Hematopoietic multipotent progenitor cell (in vitro differentiated cells): ENCODE measurements at regions not wholly inside any gene's neighbourhood (a gene's known extent, or its start where the extent isn't known, plus 50 kb on each side); places are given as distances from the start of the nearest gene placed in this dataset.
A peak's percentile ranks its signal among the peaks of the same experiment; 100 is the strongest.

Experiments
- DNase-seq, 3 donors: peaks; one replicate each; pipeline ENCODE4 v3.0.0-alpha.2; 2011 to 2015; ENCODE audit warnings: low read depth in 2 of 3, low spot score in 2 of 3

DNA sequence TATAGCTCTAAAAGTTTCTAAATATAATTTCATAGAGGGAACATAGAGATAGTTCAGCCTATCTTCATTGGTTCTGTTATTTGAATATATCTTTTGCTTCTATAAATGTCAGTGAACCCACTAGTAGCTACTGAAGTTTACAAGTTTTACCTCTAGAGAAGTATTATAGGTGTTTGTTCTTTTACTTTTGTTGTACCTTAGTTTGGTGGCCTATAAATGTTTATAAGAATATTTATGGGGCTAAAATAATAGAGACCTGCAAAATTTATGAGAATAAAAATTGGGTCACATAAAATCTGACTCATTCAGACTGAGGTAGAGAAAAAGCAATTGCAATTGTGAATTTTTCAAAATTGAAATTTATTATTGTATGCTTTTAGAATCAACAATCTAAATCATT, 162.6 kb downstream of the SERPINI1 start:
- no peak for DNase-seq

DNA sequence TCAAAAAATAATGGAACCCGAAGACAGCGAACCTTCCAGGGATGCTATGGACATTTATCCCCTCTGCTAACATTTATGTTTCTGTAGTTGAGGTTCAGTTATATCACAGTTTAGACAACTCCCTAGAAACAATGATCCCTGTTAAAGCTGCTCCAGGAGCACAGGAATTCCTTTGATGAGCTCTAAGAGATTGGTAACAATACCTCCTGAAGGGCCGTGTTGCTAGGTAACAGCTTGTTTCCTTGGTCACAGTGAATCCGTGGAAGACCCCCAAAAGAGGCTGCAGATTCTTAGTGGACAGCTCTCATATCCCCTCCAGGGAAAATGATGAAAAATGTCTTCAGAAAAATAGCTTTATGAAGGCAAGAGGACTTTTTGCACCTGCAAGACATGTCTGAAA, 160.2 kb downstream of the SERPINI1 start:
- DNase-seq = no peak

DNA sequence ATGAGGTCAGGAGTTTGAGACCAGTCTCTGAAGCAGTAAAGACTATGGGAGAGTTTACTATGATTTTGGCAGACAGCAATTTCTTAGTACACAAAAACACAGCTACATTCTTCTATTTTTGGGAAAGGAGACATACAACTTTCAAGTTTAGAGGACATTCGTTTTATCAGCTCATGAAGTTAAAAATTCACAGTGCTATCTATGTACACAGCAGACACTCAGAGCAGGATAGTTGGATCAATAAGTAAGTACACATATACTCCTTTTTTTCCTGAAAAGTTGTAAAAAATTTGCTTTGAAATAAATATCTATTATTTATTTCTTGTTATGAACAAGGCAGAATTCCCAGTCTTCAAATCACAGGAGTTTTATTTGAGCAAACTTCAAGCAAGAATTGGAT, 159.7 kb downstream of the SERPINI1 start:
- no peak for DNase-seq

DNA sequence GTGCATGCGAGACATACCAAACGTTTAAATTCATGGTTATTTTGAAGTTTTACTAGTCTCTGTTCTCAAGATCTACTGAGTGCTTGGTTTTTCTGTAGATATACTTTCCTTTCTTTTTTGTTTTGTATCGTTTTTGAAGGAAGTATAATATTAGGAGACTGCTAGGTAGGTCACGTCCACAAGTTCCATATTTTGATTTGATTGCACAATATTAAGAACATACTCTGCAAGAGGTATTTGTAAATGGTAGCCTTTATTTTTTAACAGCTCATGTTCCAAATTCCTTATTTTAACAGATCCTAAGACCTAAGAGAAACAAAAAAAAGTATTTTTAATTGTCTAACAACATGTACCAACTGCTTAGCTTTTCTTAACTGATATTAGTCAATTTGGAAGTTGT, 156.7 kb downstream of the SERPINI1 start:
- DNase-seq = no peak

DNA sequence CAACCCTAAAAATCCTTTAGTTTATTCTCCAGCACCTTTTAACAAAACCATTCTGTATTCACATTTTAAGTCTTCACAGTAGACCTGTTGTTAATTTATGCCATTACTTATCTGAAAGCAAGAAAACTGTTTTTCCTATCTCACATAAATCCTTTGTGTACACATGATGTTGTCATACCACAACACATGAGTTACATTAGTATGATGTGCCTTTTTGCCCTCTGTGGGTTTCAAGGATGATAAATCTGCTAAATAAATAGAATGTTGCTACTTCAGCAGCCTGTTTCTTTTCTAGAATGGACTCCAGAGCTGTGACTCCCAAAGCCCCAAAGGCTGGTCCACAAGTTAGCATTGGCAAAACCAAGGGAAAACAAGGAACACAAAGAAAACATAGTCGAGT, 151.6 kb downstream of the SERPINI1 start:
- DNase-seq = no peak

DNA sequence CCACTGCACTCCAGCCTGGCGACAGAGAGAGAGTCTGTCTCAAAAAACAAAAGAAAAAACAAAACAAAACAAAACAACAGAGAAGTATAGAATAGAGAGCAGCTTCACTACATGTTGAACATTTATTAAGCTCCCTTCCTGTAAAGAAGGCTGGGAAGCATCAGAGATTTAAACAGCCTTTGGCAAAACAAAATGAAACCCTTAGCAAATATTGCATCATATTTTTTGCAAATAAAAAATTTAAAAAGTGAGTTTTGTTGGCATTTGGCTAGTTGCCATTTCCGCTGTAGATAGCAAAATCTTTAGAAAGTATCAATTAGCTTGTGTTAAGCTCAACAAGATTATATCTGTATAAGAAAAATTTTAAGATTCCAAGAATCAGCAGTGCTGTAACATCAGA, 151.2 kb downstream of the SERPINI1 start:
- no peak for DNase-seq

DNA sequence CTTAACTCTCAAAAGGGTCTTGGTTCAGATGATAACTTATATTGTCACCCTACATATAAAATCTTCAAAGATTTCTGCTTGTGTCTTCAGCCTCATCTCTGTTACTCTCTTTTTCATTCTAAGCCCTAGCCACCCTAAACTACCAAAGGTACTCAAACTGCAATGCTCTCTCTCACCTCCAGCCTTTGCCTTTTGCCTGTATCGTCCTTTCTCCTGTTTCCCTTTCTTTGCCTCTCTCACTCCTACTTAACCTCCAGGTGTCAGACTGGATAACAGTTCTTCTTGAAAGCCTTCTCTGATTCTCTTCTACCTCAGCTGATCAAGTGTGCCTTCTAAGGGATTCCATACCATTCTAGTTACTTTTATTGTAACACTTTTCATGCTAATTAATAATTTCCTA, 149.8 kb downstream of the SERPINI1 start:
- DNase-seq = no peak

DNA sequence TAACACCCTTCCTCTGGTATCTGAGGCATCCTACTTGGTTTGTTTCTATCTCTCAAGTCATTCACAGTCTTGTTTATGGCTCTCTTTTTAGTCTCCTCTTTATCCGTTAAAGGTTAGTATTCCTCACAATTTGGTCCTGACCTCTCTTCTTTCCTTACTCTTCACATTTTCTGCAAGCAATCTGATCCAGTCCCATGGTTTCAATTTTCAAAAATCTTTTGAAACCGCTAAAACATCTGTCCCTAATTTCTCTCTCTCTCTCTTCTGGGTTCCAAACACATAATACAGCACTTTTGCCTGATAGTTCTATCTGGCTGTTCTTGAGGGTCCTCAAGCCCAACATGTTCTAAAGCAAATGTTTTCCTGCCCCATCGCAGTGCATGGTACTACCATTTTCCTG, 149.0 kb downstream of the SERPINI1 start:
- no peak for DNase-seq

DNA sequence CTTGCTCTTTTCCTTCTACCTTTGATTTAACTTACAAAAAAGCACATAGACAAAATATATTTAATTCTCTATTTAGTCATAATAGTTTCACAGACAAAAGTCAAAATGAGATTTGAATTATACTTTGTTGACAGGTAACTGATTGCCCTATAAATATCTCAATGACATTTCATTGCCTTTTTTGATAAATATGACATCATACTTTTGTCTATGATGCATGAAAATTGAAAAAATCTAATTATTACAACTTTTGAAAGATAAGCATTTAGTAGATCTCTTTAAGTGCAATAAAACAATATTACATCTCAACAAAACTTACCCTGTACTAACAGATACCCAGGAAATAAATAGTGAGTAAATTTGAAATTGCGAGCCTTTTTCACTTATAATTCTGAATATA, 147.9 kb downstream of the SERPINI1 start:
- DNase-seq = no peak

DNA sequence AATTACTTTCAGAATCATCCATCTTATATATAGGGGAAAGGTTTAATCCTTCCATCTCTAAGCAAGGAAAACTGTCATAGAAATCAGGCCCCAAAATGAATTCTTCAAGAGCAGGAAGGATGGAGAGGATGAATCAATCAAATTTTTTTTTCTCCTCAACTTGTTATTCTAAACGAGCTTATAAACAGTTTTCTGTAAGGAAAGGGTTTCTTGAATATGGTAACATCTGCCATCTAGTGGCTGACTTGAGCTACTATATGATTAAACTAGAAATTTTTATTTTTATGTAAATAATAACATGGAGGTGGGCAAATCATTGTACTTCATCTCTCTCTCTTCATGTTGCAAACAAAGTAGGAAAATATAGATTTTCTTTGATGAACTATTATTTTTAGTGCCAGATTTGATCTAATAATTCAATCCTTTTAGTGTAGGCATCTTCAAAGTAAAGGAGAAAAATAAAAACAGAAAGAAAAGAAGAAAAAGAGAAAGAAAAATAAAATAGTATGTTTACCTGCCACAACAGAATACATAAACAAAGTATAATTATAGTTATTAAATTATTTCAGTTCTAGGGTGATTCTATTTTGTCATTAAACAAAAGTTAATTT, 146.6 kb downstream of the SERPINI1 start:
- DNase-seq = peak in 2 of 3 donors; percentile 45 to 72

DNA sequence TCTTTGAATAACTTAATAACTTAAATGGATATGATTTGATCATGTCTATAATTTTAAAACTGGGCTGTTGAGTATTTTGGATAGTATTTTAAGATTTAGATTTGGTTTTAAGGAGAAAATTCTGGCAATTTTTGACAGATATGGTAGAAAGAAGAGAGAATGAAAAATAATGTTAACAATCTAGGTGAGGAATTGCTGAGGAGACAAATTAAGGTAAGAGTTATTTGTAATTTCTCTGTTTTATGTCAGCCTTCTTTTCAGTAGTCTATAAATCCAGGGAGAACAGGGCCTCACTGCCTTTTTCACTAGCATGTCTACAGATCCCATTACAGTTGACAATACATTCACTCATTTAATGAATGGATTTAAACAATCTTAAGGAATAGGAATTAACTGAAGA, 144.7 kb downstream of the SERPINI1 start:
- no peak for DNase-seq

DNA sequence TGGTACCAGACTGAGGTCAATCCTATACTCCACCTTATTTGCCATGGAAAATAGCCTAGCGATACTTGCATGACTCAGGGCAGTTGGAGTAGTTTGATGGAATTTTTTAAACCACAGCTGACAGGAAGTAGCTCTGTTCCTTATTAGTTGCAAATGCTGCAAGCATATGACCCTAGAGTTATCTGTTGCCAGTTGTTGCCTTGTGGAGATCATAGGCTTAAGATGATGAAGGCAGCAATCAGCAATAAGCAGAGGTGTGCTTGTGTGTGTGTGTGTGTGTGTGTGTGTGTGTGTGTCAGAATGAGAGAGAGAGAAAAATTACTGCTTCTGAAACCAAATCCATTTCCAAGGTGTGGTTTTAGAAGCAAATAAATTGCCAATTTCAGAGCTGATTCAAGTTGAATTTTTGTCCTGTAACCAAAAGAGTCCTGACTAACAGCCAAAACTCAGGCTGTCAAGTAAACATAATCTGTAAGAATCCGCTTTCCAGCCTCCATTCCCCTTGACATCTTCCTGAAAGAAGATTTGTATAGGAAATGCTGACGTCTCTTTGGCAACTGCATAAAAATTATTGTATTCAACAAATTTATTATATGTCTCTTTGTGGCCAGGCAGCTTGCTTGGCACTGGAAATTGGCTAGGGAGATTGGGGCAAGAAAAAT, 141.2 kb downstream of the SERPINI1 start:
- peak in 1 of 3 donors; percentile 46 for DNase-seq
